CD8-positive, alpha-beta memory T cell (primary cell): ENCODE measurements at regions not wholly inside any gene's neighbourhood (a gene's known extent, or its start where the extent isn't known, plus 50 kb on each side); places are given as distances from the start of the nearest gene placed in this dataset.

Experiments
- CTCF ChIA-PET: fragments of 350-600 bp; sonication (Branson Sonifier 250); formaldehyde crosslinking; loops from one replicate; lab custom pipeline; 2021; ENCODE audit warnings: antibody characterized with exemption; lab: Charles Lee
- POLR2A ChIA-PET: fragments of 350-600 bp; sonication (Branson Sonifier 250); formaldehyde crosslinking; loops from one replicate; lab custom pipeline; 2021; ENCODE audit warnings: antibody characterized with exemption; lab: Charles Lee
- DNase-seq, 5 donors: peaks; one replicate each; pipeline versions ENCODE4 v3.0.0 to v3.0.0-alpha.2; 2020 to 2022; ENCODE audit warnings: mixed read lengths in 1 of 5
- H3K27ac ChIP-seq: one replicate; pipeline ENCODE4 v1.7.0; 2013; ENCODE audit warnings: low read depth, mild to moderate bottlenecking, low read length, moderate library complexity
- H3K27me3 ChIP-seq: 2 replicates; pipeline ENCODE4 v1.7.0; 2013; ENCODE audit warnings: low read length, mild to moderate bottlenecking; ENCODE audit not compliant: insufficient read depth, poor library complexity, severe bottlenecking
- H3K36me3 ChIP-seq: 2 replicates; pipeline ENCODE4 v1.7.0; 2013; ENCODE audit warnings: mild to moderate bottlenecking, low read length, moderate library complexity; ENCODE audit not compliant: insufficient read depth
- H3K4me1 ChIP-seq: 2 replicates; pipeline ENCODE4 v1.7.0; 2013; ENCODE audit warnings: mild to moderate bottlenecking, low read length, moderate library complexity; ENCODE audit not compliant: insufficient read depth
- H3K4me3 ChIP-seq: 2 replicates; pipeline ENCODE4 v1.7.0; 2013; ENCODE audit warnings: mild to moderate bottlenecking, low read length
- H3K9me3 ChIP-seq: 2 replicates; pipeline ENCODE4 v1.7.0; 2013; ENCODE audit warnings: mild to moderate bottlenecking, low read length
- H3K27ac Mint-ChIP-seq, 8 donors: one replicate each; pipeline ENCODE4 v1.8.0; 2020 to 2021; ENCODE audit warnings: mixed read lengths in 8 of 8, mild to moderate bottlenecking in 6 of 8, inconsistent platforms in 3 of 8, moderate library complexity in 3 of 8
- H3K27me3 Mint-ChIP-seq, 2 donors: one replicate each; pipeline ENCODE4 v1.8.0; 2020 to 2021; ENCODE audit warnings: mixed read lengths in 2 of 2, mild to moderate bottlenecking in 1 of 2, moderate library complexity in 1 of 2
- H3K36me3 Mint-ChIP-seq, 3 donors: one replicate each; pipeline ENCODE4 v1.8.0; 2020 to 2021; ENCODE audit warnings: mixed read lengths in 3 of 3, inconsistent platforms in 1 of 3, mild to moderate bottlenecking in 1 of 3
- H3K4me1 Mint-ChIP-seq, 3 donors: one replicate each; pipeline ENCODE4 v1.8.0; 2020 to 2021; ENCODE audit warnings: mixed read lengths in 3 of 3, inconsistent platforms in 1 of 3, mild to moderate bottlenecking in 1 of 3
- H3K4me3 Mint-ChIP-seq, 7 donors: one replicate each; pipeline ENCODE4 v1.8.0; 2020 to 2021; ENCODE audit warnings: mixed read lengths in 7 of 7, mild to moderate bottlenecking in 6 of 7, moderate library complexity in 4 of 7, inconsistent platforms in 2 of 7
- H3K9me3 Mint-ChIP-seq, 5 donors: one replicate each; pipeline ENCODE4 v1.8.0; 2020 to 2022; ENCODE audit warnings: mixed read lengths in 5 of 5, mild to moderate bottlenecking in 3 of 5, moderate library complexity in 2 of 5, inconsistent platforms in 1 of 5

GRCh38 chr2:156164091-156164720, 168.3 kb downstream of the NR4A2 start:
- Histone ChIP-seq H3K27ac (no peak overlapping the region), H3K9me3 (no peaks in the 10 kb centered on the region), H3K4me3 (no peak overlapping the region), H3K27me3 (no peaks in the 10 kb centered on the region), H3K36me3 (no peaks in the 10 kb centered on the region), H3K4me1 (no peaks in the 10 kb centered on the region)
- no peak for DNase-seq
- H3K27ac Mint-ChIP-seq: no peak overlapping the region
- CTCF ChIA-PET: no interaction called here
- POLR2A ChIA-PET: no interaction called here
- no peaks in the 10 kb centered on the region for H3K9me3 Mint-ChIP-seq
- peaks cover 5 to 22% of the 10 kb centered on the region in 2 donors for H3K27me3 Mint-ChIP-seq
- no peak overlapping the region for H3K4me3 Mint-ChIP-seq
- H3K36me3 Mint-ChIP-seq: no peaks in the 10 kb centered on the region
- H3K4me1 Mint-ChIP-seq: no peaks in the 10 kb centered on the region

- Histone ChIP-seq H3K27me3 (no peaks in the 10 kb centered on the region), H3K4me1 (no peaks in the 10 kb centered on the region), H3K4me3 (no peak overlapping the region), H3K36me3 (no peaks in the 10 kb centered on the region), H3K27ac (no peak overlapping the region), H3K9me3 (no peaks in the 10 kb centered on the region)
- no peaks in the 10 kb centered on the region for H3K9me3 Mint-ChIP-seq
- no peak overlapping the region for H3K4me3 Mint-ChIP-seq
- POLR2A ChIA-PET: no interaction called here
- no peak overlapping the region for H3K27ac Mint-ChIP-seq
- H3K4me1 Mint-ChIP-seq: no peaks in the 10 kb centered on the region
- DNase-seq: no peak
- H3K27me3 Mint-ChIP-seq: peaks cover 3 to 11% of the 10 kb centered on the region in 2 donors
- H3K36me3 Mint-ChIP-seq: no peaks in the 10 kb centered on the region
- CTCF ChIA-PET: interaction anchor here (1.5 kb wide), 1 partner anchor 13 kb away, joined by 3 read pairs; no protein-coding TSS in a partner anchor
Observed at GRCh38 chr2:156158808-156159207, 173.7 kb downstream of the NR4A2 start.

GRCh38 chr2:156157670-156158069, 174.9 kb downstream of the NR4A2 start:
- H3K27me3 ChIP-seq: no peaks in the 10 kb centered on the region
- Mint-ChIP-seq H3K36me3 (no peaks in the 10 kb centered on the region), H3K4me1 (no peaks in the 10 kb centered on the region), H3K27ac (no peak overlapping the region), H3K4me3 (no peak overlapping the region), H3K9me3 (no peaks in the 10 kb centered on the region), H3K27me3 (peaks cover 3 to 11% of the 10 kb centered on the region in 2 donors)
- no peak for DNase-seq
- no peaks in the 10 kb centered on the region for H3K36me3 ChIP-seq
- H3K4me1 ChIP-seq: no peaks in the 10 kb centered on the region
- CTCF ChIA-PET: no interaction called here
- H3K4me3 ChIP-seq: no peak overlapping the region
- no peaks in the 10 kb centered on the region for H3K9me3 ChIP-seq
- H3K27ac ChIP-seq: no peak overlapping the region
- POLR2A ChIA-PET: no interaction called here

- no peaks in the 10 kb centered on the region for H3K36me3 Mint-ChIP-seq
- no peaks in the 10 kb centered on the region for H3K9me3 Mint-ChIP-seq
- H3K27me3 Mint-ChIP-seq: peaks cover 3 to 17% of the 10 kb centered on the region in 2 donors
- DNase-seq: no peak
- no peak overlapping the region for H3K27ac Mint-ChIP-seq
- no peaks in the 10 kb centered on the region for H3K4me1 ChIP-seq
- no peak overlapping the region for H3K4me3 ChIP-seq
- H3K4me3 Mint-ChIP-seq: no peak overlapping the region
- CTCF ChIA-PET: no interaction called here
- H3K36me3 ChIP-seq: no peaks in the 10 kb centered on the region
- H3K27ac ChIP-seq: no peak overlapping the region
- no peaks in the 10 kb centered on the region for H3K9me3 ChIP-seq
- H3K27me3 ChIP-seq: no peaks in the 10 kb centered on the region
- POLR2A ChIA-PET: interaction anchor here (0.7 kb wide), 1 partner anchor 433 kb away, joined by 3 read pairs; no protein-coding TSS in a partner anchor
- no peaks in the 10 kb centered on the region for H3K4me1 Mint-ChIP-seq
Observed at GRCh38 chr2:156156580-156156979, 175.9 kb downstream of the NR4A2 start.

GRCh38 chr2:156155319-156155718, 177.2 kb downstream of the NR4A2 start:
- Mint-ChIP-seq H3K4me3 (no peak overlapping the region), H3K27ac (no peak overlapping the region), H3K27me3 (peaks cover 3 to 24% of the 10 kb centered on the region in 2 donors), H3K9me3 (no peaks in the 10 kb centered on the region), H3K36me3 (no peaks in the 10 kb centered on the region), H3K4me1 (no peaks in the 10 kb centered on the region)
- Histone ChIP-seq H3K4me3 (no peak overlapping the region), H3K27me3 (no peaks in the 10 kb centered on the region), H3K36me3 (no peaks in the 10 kb centered on the region), H3K9me3 (no peaks in the 10 kb centered on the region), H3K4me1 (no peaks in the 10 kb centered on the region), H3K27ac (no peak overlapping the region)
- POLR2A ChIA-PET: no interaction called here
- no peak for DNase-seq
- CTCF ChIA-PET: no interaction called here

GRCh38 chr2:156151351-156151750, 181.2 kb downstream of the NR4A2 start:
- no peak for DNase-seq
- Mint-ChIP-seq H3K9me3 (no peaks in the 10 kb centered on the region), H3K36me3 (no peaks in the 10 kb centered on the region), H3K4me1 (no peaks in the 10 kb centered on the region), H3K27ac (no peak overlapping the region), H3K4me3 (no peak overlapping the region), H3K27me3 (peaks cover 3 to 22% of the 10 kb centered on the region in 2 donors)
- H3K36me3 ChIP-seq: no peaks in the 10 kb centered on the region
- no peak overlapping the region for H3K27ac ChIP-seq
- no peaks in the 10 kb centered on the region for H3K4me1 ChIP-seq
- no peaks in the 10 kb centered on the region for H3K9me3 ChIP-seq
- POLR2A ChIA-PET: no interaction called here
- H3K27me3 ChIP-seq: no peaks in the 10 kb centered on the region
- H3K4me3 ChIP-seq: no peak overlapping the region
- CTCF ChIA-PET: no interaction called here

- Mint-ChIP-seq H3K4me3 (no peak overlapping the region), H3K27ac (no peak overlapping the region), H3K36me3 (no peaks in the 10 kb centered on the region), H3K27me3 (peaks cover 0 to 25% of the 10 kb centered on the region in 2 donors), H3K9me3 (no peaks in the 10 kb centered on the region), H3K4me1 (no peaks in the 10 kb centered on the region)
- CTCF ChIA-PET: no interaction called here
- POLR2A ChIA-PET: no interaction called here
- no peak for DNase-seq
- Histone ChIP-seq H3K36me3 (no peaks in the 10 kb centered on the region), H3K4me1 (no peaks in the 10 kb centered on the region), H3K27ac (no peak overlapping the region), H3K4me3 (no peak overlapping the region), H3K27me3 (no peaks in the 10 kb centered on the region), H3K9me3 (no peaks in the 10 kb centered on the region)
Observed at GRCh38 chr2:156147594-156148330, 184.8 kb downstream of the NR4A2 start.

GRCh38 chr2:156145976-156146375, 186.5 kb downstream of the NR4A2 start:
- Mint-ChIP-seq H3K4me1 (no peaks in the 10 kb centered on the region), H3K36me3 (no peaks in the 10 kb centered on the region), H3K9me3 (no peaks in the 10 kb centered on the region), H3K27me3 (peaks cover 0 to 17% of the 10 kb centered on the region in 2 donors), H3K27ac (no peak overlapping the region), H3K4me3 (no peak overlapping the region)
- ChIA-PET POLR2A (no interaction called here), CTCF (interaction anchor here (1.0 kb wide), 1 partner anchor 13 kb away, joined by 3 read pairs; no protein-coding TSS in a partner anchor)
- no peaks in the 10 kb centered on the region for H3K4me1 ChIP-seq
- no peak overlapping the region for H3K4me3 ChIP-seq
- no peaks in the 10 kb centered on the region for H3K27me3 ChIP-seq
- H3K27ac ChIP-seq: no peak overlapping the region
- H3K9me3 ChIP-seq: no peaks in the 10 kb centered on the region
- no peak for DNase-seq
- no peaks in the 10 kb centered on the region for H3K36me3 ChIP-seq
